ENCODE measurements at regions not wholly inside any gene's neighbourhood (a gene's known extent, or its start where the extent isn't known, plus 50 kb on each side); places are given as distances from the start of the nearest gene placed in this dataset.

DNA sequence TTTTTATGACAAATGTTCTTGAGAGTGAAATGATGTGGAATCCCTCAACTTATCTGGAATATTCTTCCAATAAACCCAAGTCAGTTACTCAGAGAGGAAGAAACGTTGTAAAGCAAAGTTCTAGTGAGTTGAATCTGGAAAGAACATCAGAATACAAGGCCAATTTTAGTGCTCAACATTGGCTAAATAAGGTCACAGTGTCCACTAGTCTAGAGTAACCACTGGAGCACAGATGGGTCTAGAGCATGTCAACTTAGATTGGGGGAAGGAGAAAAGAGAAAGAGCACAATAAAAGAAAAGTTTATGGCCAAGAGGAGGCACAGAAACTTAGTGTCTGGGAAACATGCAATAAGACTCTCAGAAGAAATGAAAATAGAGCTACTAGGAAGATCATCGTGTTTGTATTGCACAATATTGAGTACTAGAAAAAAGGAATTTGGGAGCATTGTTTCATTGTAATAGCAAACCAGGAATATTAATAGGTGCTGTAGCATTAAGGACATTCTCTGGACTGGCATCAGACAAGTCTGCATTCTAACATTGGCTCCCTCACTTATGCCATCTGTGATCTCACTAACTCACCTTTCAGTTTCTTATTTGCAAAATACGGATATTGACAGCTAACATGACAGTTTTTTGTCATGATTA lies 1318.5 kb downstream of the PCDH9 start:
- no peaks in the 10 kb centered on the region for H3K27me3 ChIP-seq
- TF ChIP-seq CTCF (IDR thresholded peaks at IDR 0.05), result no peak
- no peak for TF ChIP-seq POLR2A (IDR thresholded peaks at IDR 0.05)
- intact Hi-C loops (cut with DNase I), result no loop called here
- no peak overlapping the region for H3K4me3 ChIP-seq (replicated peaks in 1 of 3)
- no peak for DNase-seq
- WGBS, 2 donors, result 53 to 57% methylated on average over 3 of the region's 3 CpGs
- H3K4me1 ChIP-seq, result no peaks in the 10 kb centered on the region
- no peak overlapping the region for H3K27ac ChIP-seq
- no peaks in the 10 kb centered on the region for H3K36me3 ChIP-seq
- H3K9me3 ChIP-seq, result no peaks in the 10 kb centered on the region

DNA sequence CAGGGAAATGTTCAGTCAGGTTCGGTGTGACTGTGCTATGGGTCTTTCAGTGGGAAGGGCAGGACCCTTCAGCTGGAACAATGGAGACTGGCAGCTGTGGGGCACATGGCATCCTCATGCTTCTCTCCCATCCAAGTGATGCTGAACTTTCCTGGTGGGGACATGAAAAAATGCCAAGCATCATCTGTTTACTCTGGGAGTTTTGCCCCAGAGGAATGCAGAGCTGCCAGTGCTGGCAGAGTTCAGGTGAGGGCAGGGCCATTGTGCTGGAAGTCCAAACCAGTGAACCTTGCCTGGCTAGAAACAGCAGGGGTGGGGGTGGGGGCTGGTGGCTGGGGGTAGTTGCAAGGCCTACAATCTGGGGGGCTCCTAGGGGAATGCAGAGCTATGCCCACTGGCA lies 1320.6 kb downstream of the PCDH9 start:
- H3K4me3 ChIP-seq (replicated peaks in 1 of 3), result no peak overlapping the region
- TF ChIP-seq POLR2A (IDR thresholded peaks at IDR 0.05) (no peak), CTCF (IDR thresholded peaks at IDR 0.05) (no peak)
- intact Hi-C loops (cut with DNase I), result no loop called here
- no peaks in the 10 kb centered on the region for H3K36me3 ChIP-seq
- DNase-seq, result no peak
- no peaks in the 10 kb centered on the region for H3K4me1 ChIP-seq
- H3K9me3 ChIP-seq, result no peaks in the 10 kb centered on the region
- WGBS, 2 donors, result 80 to 92% methylated on average over 1 of the region's 1 CpG
- H3K27ac ChIP-seq, result no peak overlapping the region
- H3K27me3 ChIP-seq, result no peaks in the 10 kb centered on the region

DNA sequence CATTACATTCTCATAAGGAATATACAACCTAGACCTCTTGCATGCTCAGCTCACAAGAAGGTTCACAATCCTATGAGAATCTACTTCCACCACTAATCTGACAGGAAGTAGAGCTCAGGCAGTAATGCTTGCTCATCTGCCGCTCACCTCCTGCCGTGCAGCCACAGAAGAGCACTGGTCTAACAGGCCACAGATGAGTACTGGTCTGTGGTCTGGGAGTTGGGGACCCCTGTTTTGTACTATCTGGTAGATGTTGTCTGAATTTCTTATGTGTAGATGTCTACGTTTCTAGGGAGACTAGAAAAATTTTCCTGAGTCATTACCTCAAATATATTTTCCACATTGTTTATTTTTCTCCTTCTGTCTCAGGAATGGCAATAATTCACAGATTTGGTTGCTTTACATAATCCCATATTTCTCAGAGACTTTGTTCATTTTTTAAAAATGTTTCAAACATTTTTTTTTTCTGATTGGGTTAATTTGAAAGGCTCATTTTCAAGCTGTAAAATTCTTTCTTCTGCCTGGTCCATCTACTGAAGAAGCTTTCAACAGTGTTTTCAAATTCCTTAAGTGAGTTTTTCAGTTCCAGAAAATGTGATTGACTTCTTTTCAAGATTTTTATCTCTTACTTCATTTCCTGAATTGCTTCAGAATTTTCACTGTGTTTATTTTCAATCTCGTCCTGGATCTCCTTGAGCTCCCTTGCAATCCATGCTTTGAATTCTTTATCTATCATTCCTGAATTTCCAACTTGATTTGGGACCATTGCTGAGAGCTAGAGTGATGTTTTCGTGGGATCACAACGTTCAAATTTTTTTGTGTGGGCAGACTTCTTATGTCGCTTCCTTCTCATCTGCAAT lies 1322.2 kb downstream of the PCDH9 start:
- Histone ChIP-seq H3K4me3 (replicated peaks in 1 of 3) (no peak overlapping the region), H3K9me3 (no peaks in the 10 kb centered on the region), H3K27me3 (no peaks in the 10 kb centered on the region), H3K27ac (no peak overlapping the region), H3K36me3 (no peaks in the 10 kb centered on the region), H3K4me1 (no peaks in the 10 kb centered on the region)
- intact Hi-C loops (cut with DNase I), result no loop called here
- 86 to 89% methylated on average over 7 of the region's 7 CpGs for WGBS, 2 donors
- DNase-seq, result no peak
- TF ChIP-seq POLR2A (IDR thresholded peaks at IDR 0.05) (no peak), CTCF (IDR thresholded peaks at IDR 0.05) (no peak)

GRCh38 chr13:65901723-65902122 lies 1328.4 kb downstream of the PCDH9 start:
- TF ChIP-seq CTCF (IDR thresholded peaks at IDR 0.05) (no peak), POLR2A (IDR thresholded peaks at IDR 0.05) (no peak)
- Histone ChIP-seq H3K9me3 (no peaks in the 10 kb centered on the region), H3K27ac (no peak overlapping the region), H3K36me3 (no peaks in the 10 kb centered on the region), H3K4me1 (no peaks in the 10 kb centered on the region), H3K4me3 (replicated peaks in 1 of 3) (no peak overlapping the region), H3K27me3 (no peaks in the 10 kb centered on the region)
- intact Hi-C loops (cut with DNase I), result no loop called here
- no peak for DNase-seq

GRCh38 chr13:65894049-65894448 lies 1336.1 kb downstream of the PCDH9 start:
- Histone ChIP-seq H3K9me3 (no peaks in the 10 kb centered on the region), H3K4me1 (no peaks in the 10 kb centered on the region), H3K4me3 (replicated peaks in 1 of 3) (no peak overlapping the region), H3K27me3 (no peaks in the 10 kb centered on the region), H3K36me3 (no peaks in the 10 kb centered on the region), H3K27ac (no peak overlapping the region)
- intact Hi-C loops (cut with DNase I), result no loop called here
- WGBS, 2 donors, result 90 to 93% methylated on average over 2 of the region's 2 CpGs
- DNase-seq, result no peak
- TF ChIP-seq POLR2A (IDR thresholded peaks at IDR 0.05) (no peak), CTCF (IDR thresholded peaks at IDR 0.05) (no peak)
